Activated CD4-positive, alpha-beta T cell treated with anti-CD3 and anti-CD28 coated beads, Interleukin-2, amount 50 U/mL, for 4 hours (primary cell): ENCODE measurements at regions not wholly inside any gene's neighbourhood (a gene's known extent, or its start where the extent isn't known, plus 50 kb on each side); places are given as distances from the start of the nearest gene placed in this dataset.
A peak's percentile ranks its signal among the peaks of the same experiment; 100 is the strongest.
"Not testable (repeated sequence)": the region's sequence is repeated elsewhere in the genome, so short reads cannot be mapped to it uniquely, and the experiment has no call there.

ENCODE experiments used
- DNase-seq, 2 experiments: peaks; one replicate each; pipeline ENCODE4 v3.0.0-alpha.2; 2020

DNA sequence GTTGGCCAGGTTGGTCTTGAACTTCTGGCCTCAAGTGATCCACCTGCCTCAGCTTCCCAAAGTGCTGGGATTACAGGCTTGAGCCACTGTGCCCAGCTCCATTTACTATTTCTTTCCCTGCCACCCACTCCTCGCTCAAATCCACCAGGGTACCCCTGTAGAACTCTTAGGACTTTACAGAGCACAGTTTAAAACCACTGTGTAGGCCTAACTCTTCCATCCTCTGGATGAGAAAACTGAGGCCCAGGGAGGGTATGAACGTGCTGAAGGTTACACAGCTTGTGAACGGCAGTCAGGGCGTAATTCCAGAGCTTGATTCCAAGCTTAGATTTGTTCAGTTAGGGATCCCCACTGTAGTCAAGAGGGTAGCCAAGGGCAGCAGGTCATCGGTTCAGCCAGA, 309.1 kb downstream of the GOLGA6L6 start:
- DNase-seq: not testable (repeated sequence)

DNA sequence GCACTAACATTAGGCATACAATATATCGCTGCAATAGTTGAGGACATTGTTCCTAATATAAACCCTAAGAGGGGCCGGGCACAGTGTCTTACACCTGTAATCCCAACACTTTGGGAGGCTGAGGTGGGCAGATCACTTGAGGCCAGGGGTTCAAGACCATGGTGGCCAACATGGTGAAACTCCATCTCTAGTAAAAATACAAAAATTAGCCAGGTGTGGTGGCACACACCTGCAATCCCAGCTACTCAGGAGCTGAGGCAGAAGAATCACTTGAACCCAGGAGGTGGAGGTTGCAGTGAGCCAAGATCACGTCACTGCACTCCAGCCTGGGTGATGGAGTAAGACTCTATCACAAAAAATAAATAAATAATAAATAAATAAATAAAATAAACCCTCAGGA, 310.9 kb downstream of the GOLGA6L6 start:
- DNase-seq: not testable (repeated sequence)

DNA sequence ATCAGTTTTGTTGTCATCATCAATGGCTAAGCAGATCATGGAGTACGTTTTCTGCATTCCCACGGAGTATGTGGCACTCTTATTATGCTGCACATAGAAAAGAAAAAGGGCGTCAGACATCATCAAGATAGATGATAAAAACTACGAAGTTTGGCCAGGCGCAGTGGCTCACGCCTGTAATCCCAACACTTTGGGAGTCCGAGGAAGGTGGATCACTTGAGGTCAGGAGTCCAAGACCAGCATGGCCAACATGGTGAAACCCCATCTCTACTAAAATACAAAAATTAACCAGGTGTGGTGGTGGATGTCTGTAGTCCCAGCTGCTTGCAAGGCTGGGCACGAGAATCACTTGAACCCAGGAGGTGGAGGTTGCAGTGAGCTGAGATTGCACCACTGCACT, 312.8 kb downstream of the GOLGA6L6 start:
- DNase-seq: not testable (repeated sequence)

DNA sequence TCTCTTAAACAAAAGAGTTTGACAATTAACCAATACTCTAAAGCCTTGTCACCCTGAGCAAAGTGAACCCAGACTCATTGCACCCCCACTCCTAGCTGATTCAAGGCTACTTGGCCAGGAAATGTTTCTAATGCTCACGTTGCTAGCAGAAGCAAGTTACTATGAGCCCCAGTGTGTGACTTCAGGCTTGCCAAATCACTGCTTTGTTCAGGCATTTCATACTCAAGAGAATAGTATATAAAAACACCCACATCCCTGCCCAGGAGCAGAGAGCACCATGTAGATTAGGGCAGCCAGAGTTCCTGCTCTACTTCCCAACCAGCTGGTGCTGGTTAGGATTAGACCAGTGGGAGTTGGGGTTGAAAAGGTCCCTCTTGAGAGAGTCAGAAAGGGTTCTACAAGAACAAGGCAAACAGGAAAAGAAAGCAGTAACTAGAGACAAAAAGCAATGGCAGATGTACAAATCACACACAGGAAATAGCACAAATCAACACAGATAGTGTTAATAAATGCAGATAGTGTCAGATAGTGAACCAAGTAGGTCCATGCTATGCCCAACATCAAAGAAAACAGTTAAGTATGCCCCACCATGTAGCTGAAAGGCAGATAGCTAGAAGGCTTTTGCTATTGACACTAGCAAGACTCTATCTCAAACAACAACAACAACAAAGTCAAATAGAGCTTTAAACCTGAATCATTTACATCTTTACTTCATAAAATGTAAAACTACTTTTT, 314.3 kb downstream of the GOLGA6L6 start:
- DNase-seq: not testable (repeated sequence)

DNA sequence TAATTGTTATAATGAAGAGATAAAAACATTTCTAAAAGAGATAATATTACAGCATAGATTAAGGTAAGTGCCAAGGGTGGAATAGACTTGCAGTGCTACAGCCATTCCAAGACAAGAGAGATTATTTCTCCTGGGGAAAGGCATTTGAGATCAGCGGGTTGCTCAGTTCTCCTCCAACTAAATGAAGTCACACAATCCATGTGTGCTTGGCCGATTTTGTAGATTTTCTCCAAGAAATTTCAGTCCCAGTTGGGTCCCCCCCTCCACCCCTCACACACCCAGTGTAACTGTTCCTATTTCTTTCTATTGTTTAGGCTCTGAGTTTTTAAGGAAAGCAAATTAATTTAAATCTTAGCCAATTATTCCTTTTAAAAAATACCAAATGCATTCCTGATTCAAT, 315.1 kb downstream of the GOLGA6L6 start:
- not testable (repeated sequence) for DNase-seq

DNA sequence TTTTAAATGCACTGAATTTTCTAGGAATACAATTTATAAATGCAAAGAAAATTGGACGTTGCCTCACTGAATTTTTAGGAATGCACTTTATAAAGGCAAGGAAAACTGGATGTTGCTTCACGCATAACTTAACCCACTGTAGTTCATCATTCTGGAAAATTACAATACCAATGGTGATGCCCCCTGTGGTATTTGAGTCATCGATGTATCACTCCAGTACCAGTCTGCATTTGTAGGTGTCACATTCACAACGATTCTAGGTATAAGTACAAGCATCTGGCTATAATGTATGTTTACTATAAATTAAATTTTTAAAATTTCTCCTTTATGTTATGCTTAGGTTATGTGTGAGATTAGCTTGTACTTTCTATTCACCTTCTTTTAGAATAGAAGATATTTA, 320.5 kb downstream of the GOLGA6L6 start:
- DNase-seq: not testable (repeated sequence)

DNA sequence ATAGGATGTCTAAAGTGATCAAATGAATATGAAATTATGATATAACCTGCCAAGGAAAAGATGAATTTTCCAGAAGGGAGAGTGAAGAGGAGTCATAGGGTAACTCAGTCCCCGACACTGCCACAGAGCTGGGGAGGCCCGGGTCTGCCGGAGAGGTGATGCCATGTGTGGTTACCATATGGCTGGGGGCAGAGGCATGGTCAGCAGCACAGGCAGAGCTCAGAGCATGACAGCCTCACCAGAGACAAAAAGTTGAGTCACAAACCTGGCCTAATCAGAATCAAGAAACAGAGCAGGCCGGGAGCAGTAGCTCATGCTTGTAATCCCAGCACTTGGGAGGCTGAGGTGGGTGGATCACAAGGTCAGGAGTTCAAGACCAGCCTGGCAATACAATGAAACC, 322.4 kb downstream of the GOLGA6L6 start:
- not testable (repeated sequence) for DNase-seq

DNA sequence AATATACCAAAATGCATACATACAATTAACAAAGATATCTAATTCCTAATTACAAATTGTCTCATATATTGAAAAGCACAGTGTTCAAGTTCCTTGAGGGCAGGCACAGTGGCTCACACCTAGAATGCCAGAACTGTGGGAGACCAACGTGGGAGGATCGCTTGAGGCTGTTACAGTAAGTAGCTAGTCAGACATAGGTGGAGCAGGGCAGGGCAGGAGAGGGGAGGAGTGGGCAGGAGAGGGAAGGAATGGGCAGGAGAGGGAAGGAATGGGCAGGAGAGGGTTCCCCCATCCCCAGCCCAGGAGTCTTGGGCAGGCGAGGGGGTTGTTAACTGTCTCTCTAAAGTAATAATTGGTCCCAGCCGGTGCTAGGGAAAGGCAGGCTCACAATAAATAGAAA, 325.9 kb downstream of the GOLGA6L6 start:
- DNase-seq: not testable (repeated sequence)

DNA sequence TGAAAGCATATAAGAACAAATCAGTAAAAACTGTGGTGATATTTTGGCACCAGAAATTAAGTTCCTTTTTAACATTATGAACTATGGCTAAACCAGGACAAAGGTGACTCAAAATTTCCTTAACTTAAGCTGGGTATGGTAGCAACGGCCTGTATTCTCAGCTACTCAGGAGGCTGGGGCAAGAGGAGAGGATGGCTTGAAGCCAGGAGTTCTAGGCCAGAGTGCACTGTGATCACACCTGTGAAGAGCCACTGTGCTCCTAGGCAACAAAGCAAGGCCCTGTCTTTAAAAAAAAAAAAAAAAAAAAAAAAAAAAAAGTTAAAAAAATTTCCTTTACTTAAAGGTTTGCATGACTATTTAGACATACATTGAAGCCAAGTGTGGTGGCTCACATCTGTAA, 327.5 kb downstream of the GOLGA6L6 start:
- not testable (repeated sequence) for DNase-seq

DNA sequence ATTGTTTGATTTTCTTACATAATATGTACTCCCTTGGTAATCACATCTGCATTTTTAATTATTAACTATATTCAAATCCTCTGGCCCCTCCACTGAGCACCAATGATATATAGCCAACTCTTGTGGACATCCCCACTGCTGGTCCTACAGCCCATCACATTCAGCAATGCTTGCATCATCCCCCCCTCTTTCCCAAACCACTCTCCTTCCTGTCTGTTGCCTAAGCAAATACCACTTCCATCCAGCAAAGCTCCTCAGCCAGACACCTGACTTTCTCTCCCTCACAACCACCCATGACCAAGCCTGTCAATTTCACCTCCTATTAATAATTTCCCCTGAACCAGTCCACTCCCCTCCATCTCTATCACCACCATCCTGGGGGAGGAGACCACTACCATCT, 330.1 kb downstream of the GOLGA6L6 start:
- not testable (repeated sequence) for DNase-seq

DNA sequence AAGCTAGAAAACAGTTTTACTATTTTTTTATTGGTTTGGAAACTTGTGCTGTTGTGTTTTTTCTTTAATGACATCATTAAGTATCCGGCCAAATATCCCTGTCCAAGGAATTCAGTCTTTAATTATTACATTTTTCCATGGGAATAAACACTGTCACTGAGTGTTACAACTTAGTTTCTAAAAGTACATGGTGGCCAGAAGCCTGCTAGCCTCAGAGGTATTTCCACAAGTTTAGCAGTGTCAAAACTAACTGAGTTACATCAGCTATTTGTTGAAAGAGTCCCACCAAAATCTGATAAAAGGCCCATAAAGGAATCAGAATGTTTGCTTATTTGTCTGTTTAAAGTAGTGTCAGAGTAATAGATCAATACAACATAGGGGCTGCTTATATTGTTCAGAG, 331.6 kb downstream of the GOLGA6L6 start:
- not testable (repeated sequence) for DNase-seq

DNA sequence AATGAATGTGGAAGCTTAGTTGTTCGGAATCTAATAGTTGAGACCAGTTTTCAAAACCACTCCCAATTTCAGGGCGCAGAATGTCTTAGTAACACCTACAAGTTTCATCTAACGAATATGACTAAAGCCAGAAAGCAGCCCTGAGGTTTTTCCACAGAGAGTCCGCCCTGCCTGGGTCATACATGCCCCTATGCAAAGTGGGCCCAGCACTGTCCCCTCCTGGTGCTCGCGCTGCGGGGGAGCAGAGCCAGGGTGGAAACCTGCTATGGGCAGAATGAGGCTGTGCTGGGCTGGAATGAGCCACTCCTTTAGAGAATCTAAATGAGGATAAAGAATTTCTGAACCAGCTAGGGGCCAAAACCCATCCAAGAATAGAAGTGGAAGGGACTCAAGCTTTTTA, 334.0 kb downstream of the GOLGA6L6 start:
- not testable (repeated sequence) for DNase-seq

DNA sequence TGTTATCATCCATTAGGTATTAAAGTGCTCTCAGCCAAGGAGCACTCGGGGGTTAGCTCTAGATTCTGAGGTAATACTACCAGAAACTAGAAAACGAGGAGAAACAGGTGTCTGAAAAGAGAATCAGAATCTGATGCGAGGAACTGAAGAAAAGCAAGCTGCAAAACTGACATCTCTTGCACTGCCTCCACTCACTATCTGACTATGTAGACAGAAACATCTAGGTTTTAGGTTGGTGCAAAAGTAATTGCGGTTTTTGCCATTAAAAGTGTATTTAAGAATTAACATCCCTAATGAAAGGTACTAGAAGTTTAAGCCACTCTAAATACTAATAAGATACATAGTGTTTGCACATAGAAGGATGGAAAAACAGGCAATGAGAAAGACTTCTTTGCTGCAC, 334.4 kb downstream of the GOLGA6L6 start:
- DNase-seq: not testable (repeated sequence)

DNA sequence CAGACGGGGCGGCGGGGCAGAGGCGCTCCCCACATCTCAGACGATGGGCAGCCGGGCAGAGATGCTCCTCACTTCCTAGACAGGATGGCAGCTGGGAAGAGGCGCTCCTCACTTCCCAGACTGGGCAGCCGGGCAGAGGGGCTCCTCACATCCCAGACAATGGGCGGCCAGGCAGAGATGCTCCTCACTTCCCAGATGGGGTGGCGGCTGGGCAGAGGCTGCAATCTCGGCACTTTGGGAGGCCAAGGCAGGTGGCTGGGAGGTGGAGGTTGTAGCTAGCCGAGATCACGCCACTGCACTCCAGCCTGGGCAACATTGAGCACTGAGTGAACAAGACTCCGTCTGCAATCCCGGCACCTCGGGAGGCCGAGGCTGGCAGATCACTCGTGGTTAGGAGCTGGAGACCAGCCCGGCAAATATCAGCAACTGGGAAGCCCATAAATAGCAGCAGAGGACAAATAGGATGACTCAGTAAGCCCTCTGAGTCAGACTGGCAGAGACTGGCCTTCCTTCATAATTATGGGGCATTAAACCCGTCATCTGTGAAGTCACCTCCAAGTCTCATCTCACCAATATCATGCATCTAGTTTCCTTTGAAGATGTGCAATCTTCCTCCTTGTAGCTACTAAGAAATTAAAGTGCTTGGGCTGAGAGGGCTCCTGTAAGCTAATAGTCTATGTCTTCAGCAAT, 337.3 kb downstream of the GOLGA6L6 start:
- DNase-seq: not testable (repeated sequence)

DNA sequence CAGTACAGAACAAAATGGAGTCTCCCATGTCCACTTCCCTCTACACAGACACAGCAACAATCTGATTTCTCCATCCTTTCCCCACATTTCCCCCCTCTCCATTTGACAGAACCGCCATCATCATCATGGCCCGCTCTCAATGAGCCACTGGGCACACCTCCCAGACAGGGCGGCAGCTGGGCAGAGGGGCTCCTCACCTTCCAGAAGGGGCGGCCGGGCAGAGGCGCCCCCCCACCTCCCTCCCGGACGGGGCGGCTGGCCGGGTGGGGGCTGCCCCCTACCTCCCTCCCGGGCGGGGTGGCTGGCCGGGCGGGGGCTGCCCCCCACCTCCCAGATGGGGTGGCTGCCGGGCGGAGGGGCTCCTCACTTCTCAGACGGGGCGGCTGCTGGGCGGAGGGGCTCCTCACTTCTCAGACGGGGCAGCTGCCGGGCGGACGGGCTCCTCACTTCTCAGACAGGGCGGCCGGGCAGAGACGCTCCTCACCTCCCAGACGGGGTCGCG, 337.9 kb downstream of the GOLGA6L6 start:
- DNase-seq: not testable (repeated sequence)

DNA sequence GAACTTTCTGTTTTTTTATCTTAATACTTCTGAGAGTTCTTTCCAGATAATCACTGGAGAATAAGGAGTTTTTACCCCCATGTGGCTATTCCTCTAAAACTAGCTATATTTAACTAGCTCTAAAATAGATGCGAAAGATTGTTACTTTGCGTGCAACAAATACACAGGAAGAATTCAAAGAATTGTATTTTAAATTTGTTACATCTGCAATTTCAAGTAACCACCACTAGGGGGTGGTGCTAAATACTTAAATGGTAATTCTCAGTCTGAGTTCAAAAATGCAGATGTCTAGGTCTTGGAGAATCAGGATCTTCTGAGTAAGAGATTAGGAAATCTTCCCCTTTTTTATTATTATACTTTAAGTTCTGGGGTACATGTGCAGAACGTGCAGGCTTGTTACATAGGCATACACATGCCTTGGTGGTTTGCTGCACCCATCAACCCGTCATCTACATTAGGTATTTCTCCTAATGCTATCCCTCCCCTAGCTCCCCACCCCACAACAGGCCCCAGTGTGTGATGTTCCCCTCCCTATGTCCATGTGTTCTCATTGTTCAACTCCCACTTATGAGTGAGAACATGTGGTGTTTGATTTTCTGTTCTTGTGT, 346.9 kb downstream of the GOLGA6L6 start:
- DNase-seq: not testable (repeated sequence)

DNA sequence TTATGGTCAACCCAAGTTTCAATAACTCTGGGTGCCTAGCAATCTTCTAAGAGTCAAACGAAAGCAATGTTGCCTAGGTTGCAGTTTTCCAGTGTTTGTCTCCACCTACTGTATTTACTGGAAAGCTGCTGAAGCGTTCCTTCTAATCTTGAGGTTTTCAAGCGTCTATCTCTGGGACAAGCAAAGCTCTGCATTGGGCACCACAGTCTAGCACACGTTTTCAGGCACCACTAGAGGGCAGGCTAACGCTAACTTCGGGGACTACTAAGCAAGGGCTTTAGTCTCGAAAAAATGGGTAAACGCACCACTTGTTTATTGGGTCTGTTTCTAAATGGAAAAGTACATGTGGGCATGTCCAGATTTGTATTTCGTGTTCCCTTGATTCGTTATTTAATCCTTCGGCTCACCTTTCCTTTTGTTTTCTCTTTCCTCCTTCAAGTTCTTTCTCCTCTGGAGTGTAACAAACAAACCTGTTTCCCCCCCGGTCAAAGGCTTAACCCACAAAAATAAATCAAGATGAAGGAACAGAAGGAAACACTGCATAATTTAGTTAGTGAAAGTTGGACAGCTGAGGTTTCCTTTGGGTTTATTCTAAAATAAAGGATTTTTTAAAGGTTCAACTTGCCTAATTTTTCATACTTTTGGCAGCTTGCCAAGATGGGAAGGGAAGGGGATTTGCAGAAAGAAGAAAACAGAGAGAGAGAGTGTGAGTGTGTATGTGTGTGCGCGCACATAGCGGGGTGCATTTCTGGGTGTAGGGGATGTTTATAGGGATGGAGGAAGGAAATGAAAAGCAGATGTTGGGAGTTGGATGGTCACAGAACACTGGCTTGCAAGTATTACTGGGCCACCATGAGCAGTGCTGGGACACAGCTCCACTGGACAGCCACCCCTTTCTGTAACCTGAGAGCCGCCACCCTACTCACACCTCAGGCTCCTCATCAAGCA, 348.3 kb downstream of the GOLGA6L6 start:
- peak; percentile 6 to 18 for DNase-seq

DNA sequence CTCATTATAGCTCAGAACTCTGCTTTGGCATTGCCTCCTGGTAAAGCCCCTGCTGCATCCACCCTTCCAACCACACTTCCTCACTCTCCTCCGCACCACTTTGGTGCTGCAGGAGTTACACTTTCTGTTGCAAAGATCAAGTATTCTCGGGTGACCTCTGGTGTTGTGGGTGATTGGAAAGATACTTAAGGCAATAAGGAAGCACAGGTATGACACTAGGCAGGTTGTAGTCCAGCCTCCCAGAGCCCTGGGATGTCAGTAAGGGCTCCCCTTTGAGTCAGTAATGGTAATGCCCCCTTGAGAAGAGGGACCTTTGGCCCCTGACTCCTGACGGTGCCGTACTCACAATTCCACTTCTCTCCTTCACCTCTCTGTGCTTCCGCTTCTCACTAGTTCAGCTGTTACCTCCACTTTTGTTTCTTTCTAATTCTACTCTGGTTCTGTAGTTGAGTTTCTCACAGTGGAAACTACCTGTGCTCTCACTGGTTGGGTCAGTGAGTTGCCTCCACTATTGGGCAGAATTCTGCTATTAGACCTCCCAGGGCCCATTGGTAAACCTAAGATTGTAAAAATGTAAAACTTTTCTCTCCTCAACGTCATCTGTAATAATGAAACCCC, 350.0 kb downstream of the GOLGA6L6 start:
- not testable (repeated sequence) for DNase-seq

DNA sequence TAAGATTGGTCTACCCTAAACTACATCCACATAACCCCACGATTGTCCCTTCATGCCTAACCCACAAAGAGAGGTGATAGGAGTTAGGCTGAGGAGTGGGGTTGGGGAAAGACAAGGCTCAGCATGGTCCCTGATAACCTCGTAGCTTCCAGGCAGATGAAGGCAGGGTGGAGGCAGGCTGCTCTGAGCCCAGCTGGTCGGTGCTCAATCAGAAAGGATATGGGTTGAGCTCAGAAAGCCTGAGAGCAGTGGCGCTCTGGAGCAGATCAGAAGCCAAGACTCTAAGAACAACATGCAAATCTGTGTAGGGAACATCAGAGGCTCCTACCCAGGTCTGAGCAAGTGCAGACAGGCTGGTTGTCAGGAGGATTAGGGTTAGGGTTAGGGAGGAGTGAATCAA, 353.0 kb downstream of the GOLGA6L6 start:
- not testable (repeated sequence) for DNase-seq

DNA sequence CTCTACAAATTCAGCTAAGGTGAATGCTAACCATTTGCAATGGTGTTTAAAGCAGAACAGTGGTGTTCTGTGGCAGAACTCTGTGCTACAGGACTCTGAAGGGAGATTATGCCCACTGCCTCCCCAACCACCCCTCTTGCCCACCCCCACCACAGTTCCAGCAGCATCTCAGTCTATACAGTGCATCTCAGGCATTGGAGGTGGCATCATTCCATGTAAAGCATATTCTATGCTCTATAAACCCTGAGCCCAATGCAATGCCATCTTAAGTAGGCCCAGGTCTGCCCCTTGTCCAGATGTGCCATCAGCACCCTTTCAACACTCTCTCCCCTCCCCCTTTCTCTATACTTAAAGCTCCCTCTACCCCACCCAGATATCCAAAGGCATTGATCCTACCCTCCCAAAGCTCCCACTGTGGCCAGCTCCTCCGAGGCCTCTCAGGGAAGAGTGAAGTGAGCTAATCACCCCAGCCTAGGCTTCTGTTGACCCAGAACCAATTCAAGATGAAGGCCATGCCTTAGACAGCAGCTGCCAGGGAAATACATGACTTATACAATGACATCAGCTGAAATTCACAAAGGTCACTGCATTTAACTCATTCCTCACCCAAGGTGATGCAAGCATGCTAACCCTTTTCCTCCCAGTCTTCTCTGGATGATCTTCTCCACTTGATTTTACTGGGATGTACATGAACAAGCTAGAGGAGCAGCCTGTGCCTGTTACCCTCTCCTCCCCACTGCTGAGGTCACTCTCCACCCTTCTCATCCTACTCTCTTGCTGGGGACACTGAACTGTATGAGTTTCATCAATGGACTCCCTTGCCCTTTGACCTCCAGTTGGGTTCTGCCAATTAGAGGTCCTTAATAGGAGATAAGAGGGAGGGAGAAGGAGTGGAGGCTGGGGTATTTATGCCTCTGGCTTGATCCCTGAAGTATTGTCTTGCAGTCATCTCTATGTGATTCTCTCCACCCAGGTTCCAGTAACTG, 353.9 kb downstream of the GOLGA6L6 start:
- not testable (repeated sequence) for DNase-seq

DNA sequence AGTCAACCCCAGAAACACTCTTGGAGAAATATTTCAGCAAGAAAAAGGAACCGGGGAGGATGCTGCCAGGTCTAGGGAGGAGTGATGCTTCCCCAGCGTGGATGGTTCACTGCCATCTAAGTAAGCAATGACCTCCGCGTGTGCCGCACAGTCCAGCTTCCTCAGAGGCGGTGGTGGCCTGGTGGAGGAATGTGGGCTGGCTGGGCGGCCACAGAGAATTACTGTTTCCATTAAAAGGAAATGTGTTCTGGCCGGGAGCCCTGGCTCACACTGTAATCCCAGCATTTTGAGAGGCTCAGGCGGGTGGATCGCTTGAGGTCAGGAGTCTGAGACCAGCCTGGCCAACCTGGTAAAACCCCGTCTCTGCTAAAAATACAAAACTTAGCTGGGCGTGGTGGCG, 356.7 kb downstream of the GOLGA6L6 start:
- DNase-seq: not testable (repeated sequence)
